ENCODE measurements at regions not wholly inside any gene's neighbourhood (a gene's known extent, or its start where the extent isn't known, plus 50 kb on each side); places are given as distances from the start of the nearest gene placed in this dataset.

DNA sequence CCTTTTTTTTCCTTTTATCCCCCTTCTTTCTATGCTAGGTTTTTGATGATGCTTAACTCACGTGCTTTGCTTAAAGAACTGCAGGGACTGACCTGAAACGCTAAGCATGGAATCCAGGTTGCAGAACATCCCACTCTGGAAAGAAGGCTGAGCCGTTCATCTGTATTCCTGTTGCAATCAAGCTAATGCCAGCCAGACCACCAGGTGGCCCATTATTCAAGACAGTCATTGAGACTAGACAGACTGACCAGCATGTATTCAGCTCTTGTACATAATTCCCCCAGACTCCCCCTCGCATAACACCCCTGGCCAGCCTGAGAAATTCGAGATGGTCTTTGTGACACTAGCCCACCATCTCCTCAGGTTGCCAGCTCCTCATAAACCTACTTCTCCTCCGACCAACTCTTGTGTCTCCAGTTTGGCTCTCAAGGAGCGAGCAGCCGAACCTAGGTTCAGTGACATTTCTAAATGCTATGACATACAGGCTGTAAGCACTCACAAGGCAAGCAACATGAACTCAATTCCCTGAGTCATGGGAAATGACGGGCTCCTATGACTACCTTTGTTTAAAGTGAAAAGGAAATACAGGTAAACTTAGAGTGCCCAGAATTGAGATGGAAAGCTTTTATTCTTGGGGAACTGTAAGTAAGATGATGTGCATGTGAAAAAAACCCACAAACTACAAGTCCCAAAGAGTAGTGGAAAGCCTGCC lies 309.3 kb upstream of the CDYL start:
- WGBS, 3 donors = 71 to 79% (median 79%) methylated on average over 9 of the region's 9 CpGs
- H3K27ac ChIP-seq (ENCODE audit: low read depth, low read length) = no peak overlapping the region

DNA sequence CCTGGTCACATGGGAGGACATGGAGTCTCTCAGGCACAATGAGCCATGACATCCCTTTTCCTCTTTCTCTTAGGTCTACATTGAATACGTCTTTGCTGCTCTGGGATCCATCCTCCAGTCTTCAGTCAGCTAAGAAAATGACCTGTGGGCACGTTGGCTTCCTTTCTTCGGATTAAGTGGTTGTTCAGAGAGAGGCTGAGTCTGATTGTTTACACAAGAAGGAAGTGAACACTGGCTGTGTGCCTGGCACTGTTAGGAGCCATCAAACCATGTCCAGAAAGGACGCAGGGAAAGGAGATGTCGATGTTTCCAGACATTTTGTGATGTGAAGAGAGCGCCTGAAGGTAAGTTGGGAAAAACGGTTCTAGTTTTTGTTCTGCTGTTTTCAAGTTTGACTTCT lies 309.9 kb upstream of the CDYL start:
- H3K27ac ChIP-seq (ENCODE audit: low read depth, low read length) = no peak overlapping the region
- whole genome bisulfite sequencing, 3 donors = 31 to 52% (median 39%) methylated on average over 7 of the region's 7 CpGs

DNA sequence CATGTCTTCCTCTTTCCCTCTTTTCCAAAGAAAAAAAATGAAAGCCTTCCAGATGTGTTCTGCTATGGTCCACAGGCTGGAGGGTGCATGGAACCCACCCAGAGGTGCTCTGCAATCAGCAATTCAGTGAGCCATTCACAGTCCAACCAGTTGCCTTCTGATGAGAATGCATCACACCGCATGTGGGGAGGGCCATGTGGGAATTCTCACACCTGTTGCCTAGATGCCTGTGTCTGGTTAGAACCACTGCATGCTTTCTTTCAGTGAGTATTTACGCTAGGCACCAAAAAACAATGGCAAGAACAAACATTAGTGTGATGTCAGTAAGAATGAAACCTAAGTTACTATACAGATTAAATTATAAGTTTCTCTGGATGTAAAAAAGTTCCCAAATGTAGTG lies 311.6 kb upstream of the CDYL start:
- no peak overlapping the region for H3K27ac ChIP-seq (ENCODE audit: low read depth, low read length)
- 75 to 92% (median 85%) methylated on average over 2 of the region's 2 CpGs for WGBS, 3 donors

DNA sequence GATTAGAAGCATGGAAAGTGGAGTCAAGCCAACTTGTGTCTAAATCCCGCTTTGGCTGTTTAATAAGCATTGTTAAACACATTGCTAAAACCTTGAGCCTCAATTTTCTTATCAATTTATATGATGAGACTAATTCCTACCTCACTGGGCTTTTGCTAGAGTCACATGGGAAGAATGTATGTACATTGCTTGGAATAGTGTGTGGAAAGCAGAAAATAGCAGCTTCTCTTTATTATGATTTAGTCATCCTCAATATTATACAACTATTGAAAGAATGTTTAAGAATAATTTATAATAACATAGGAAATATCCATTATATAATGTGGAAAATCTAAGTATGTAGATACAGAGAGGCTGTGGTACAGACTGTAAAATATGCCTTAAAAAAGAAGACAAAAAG lies 313.0 kb upstream of the CDYL start:
- H3K27ac ChIP-seq (ENCODE audit: low read depth, low read length) = no peak overlapping the region
- 75 to 93% (median 91%) methylated on average over 1 of the region's 1 CpG for WGBS, 3 donors

DNA sequence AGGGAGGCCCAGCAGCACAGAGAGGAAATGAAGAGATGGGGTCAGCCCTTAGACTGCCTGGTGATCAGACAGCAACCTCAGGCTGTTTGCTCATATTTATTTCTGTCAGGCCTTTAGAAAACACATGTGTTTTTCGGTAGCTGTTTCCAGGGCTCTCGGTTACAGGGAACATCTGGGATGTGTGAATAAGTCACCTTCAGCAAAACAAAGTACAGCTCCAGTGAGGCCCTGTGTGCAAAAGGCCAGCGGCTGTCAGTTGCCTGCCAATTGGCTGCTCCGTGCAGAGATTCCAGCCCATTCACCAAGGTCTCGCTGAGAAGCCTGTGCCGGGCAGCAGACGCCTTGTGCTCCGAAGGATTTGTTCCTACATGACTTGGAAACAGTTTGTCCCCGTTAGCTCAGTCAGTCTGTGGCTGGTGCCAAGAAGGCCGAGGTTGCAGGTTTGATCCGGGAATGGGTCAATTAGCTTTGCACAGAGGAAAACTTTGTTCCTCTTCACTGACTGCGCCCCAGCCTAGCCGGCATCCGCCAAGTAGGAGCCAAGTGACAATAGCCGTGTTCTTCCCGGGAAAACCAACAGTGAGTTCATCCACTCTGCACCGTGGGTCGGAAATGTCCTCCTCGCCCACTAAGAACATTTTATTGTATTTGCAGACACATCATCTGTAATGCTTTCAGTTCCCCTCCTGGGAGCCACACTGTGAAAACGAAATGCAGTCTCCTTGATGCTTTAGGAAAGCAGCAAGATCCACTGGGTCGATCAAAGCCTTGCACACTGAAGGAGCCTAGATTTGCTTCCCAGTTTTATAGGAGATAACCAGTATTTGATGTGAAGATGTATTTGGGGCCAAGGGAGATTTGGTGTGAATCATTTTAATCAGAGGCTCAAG lies 315.4 kb upstream of the CDYL start:
- WGBS, 3 donors = 44 to 56% (median 52%) methylated on average over 21 of the region's 21 CpGs
- no peak overlapping the region for H3K27ac ChIP-seq (ENCODE audit: low read depth, low read length)

DNA sequence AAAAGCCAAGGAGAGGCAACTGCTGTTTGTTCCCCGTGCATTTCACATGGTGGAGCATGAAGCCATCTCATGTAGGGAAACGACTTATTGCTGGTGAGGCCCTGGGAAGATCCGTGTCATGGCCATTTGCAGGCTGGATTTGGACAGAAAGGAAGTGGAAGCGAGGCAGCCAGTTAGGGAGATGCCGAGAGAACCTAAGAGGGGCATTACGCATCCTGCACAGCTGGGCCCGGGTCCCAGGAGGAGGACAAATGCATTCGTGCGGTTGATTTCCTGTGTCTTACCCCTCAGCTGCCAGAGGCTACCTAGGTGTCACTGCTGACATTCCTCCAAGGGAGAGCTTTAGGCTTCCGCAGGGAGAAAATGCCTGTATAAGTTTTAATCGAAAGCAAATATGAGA lies 316.2 kb upstream of the CDYL start:
- no peak overlapping the region for H3K27ac ChIP-seq (ENCODE audit: low read depth, low read length)
- 76 to 85% (median 83%) methylated on average over 11 of the region's 11 CpGs for WGBS, 3 donors

DNA sequence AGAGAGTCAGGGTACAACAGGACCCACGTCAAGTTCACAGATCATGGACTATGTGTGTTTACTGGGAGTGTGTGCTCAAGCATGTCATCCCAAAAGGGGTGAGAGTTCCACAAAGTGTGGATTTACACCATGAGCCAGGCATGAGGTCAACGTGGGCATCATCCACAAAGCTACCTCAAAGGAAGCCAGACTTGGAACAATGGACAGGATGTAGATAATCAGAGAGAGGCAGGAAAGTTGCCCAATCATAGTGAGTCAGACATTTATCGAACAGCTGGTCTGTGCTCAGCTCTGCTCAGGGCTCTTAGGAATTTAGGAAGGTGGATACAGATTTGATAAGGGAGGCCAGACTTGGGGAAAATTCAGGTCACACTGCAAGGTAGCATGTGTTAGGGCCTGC lies 317.2 kb upstream of the CDYL start:
- H3K27ac ChIP-seq (ENCODE audit: low read depth, low read length) = no peak overlapping the region
- WGBS, 3 donors = 38 to 68% (median 47%) methylated on average over 3 of the region's 3 CpGs

DNA sequence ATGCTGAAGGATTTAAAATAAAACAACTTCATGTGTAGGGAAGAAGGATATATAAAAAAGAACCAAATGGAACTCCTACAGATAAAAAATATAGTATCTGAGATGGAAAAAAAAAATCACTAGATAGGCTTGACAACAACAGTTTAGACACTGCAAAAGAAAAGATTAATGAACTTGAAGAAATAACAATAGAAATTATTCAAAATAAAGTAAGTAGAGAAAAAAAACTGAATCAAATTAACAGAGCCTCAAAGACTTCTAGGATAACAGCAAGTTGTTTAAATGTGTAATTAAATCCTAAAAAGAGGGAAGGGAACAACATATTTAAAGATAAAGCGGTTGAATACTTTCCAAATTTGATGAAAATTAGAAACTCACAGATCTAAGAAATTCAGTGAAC lies 316.3 kb upstream of the ECI2 start:
- 87 to 98% (median 95%) methylated on average over 1 of the region's 1 CpG for WGBS, 3 donors
- no peak overlapping the region for H3K27ac ChIP-seq (ENCODE audit: low read depth, low read length)

DNA sequence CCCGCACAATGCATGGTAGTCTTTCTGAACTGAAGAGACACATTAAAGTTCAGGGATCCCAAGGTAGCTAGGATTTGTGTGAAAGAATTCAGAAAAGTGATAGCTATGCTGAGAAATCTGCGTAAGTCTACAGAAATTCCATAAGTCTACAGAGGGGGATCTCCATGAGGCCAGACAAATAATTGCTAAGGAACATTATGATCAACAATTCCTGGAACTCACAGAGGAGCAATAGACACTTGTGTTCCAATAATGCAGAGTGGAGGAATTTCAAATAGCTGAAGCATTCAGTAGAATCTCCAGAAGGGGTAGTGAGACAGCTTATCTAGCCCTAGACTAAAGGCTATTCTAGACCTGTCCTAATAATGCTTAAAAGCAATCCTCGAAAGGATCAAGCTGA lies 315.7 kb upstream of the ECI2 start:
- WGBS, 3 donors = 79 to 89% (median 86%) methylated on average over 3 of the region's 3 CpGs
- H3K27ac ChIP-seq (ENCODE audit: low read depth, low read length) = no peak overlapping the region

DNA sequence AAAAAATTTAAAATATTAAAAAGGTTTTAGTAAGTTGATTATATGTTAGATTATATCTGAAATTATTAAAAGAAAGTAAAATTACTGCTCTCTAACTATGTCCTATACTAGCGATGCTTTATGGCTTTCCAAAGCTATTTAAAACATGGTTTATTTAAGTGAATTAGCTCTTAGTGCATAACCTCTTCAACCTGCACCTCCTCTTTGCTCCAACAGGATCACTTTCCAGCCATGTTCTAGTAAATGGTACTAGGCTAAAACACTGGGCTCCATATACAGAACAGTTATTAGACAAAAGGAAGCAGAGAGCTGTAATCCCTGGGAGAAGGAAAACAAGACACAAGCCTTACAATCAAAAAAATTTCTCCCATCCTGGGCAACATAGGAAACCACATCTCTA lies 314.9 kb upstream of the ECI2 start:
- WGBS, 3 donors = 93 to 100% (median 94%) methylated on average over 1 of the region's 1 CpG
- no peak overlapping the region for H3K27ac ChIP-seq (ENCODE audit: low read depth, low read length)

DNA sequence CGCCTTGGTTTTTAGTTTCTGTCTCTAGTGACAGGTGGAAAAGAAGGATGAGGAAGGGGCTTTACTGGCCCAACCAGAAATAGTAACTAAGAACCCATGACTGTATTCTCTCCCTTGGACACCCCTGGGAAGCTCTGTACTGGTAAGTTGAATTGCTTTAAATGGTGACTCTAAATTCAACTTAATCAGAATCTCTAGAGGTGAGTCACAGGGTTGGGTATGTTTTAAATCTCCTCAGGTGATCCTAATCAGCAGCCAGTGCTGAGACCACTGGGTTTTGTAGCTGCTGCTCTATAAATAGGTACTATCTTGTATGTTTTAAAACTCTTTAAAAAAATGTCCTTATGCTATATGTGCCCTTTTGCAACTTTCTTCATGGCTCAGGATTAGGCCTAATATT lies 314.0 kb upstream of the ECI2 start:
- WGBS, 3 donors = 83 to 96% (median 91%) methylated on average over 1 of the region's 1 CpG
- no peak overlapping the region for H3K27ac ChIP-seq (ENCODE audit: low read depth, low read length)

DNA sequence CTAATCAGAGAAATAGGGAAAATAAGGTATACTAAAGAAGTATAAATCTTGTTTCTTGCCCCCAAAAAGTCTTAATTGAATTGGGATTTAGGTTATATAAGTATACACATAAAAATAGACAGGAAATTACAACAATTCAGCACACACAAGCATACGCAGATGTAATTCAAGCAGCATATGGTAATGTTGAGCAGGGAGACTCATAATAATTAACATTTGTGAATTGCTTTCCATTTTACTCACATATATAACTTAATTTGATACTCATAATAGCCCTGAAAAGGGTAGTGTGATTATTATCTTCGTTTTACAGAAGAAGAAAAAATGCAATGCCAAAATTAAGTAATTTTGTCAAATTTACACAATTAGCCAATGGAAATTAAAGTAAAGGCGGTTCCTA lies 313.5 kb upstream of the ECI2 start:
- no peak overlapping the region for H3K27ac ChIP-seq (ENCODE audit: low read depth, low read length)
- WGBS, 3 donors = 75 to 88% (median 85%) methylated on average over 3 of the region's 3 CpGs

DNA sequence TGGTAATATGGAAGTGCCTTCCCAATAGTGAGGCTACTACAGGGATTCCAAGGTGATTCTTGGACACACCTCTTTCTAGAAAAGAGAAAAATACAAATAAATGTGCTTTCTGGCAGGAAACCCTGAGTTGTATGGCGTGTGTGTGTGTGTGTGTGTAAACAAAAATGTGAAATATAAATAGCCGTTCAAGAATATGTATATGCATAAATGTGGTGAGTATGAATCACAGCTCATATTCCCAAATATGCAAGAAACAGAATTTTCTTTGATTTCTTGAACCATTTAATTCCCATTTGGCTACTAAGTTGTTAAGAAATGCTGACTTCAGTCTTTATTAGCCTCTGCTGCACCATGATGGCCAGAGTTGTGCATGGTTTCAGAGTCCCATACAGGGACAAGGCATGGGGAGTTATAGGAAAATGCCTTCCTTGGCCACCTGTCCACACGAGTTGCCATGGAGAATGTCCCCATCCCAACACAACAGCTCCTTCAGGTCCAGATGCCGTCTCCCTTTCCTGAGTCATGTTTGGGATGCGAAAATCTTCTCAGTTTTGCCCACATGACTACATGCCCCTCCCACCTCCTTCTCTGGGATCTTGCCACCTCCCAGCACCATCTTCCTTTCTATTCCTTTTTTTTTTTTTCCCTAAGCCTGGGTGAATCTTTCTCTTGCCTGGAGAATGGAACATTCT lies 312.4 kb upstream of the ECI2 start:
- H3K27ac ChIP-seq (ENCODE audit: low read depth, low read length) = no peak overlapping the region
- 70 to 79% (median 76%) methylated on average over 5 of the region's 5 CpGs for WGBS, 3 donors

DNA sequence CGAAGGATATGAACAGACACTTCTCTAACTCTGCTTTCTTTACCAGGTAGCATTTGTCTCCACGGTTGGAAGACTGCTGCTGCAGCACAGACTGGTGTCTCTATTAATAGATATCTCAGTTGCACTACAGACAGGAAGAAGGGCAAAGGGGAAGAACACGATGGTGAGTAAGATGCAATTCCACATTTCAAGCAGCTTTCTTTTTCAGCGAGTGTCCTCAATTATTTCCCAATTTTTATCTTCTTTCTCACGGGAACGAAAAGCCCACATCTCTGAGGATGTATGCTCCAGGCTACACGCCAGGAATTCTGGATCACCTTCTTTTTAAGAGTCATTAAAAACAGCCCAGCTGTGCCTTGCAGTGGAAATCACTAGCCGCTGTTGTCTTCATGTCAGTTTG lies 311.6 kb upstream of the ECI2 start:
- no peak overlapping the region for H3K27ac ChIP-seq (ENCODE audit: low read depth, low read length)
- WGBS, 3 donors = 42 to 67% (median 52%) methylated on average over 8 of the region's 8 CpGs

DNA sequence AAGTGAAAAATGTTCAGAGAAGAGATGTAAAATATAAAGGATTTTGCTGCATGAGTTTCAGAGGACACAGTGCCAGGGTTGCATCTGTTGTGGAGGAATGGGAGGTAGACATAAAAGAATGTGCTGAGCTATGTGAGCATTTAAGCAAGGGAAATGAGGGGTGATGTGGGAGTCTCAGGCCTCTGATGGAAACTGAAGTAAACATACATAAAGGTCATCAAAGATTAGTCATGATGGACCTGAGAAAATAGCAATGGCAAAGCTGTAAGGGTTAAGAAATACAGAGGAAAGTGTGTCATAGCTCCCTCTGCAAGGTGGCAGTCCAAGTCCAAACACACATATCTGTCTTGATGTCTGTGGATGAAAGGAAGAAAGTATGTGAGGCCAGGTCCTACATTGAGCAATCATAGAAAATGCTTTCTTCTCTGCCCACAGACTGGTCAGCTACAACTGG lies 306.6 kb upstream of the ECI2 start:
- H3K27ac ChIP-seq (ENCODE audit: low read depth, low read length) = no peak overlapping the region

DNA sequence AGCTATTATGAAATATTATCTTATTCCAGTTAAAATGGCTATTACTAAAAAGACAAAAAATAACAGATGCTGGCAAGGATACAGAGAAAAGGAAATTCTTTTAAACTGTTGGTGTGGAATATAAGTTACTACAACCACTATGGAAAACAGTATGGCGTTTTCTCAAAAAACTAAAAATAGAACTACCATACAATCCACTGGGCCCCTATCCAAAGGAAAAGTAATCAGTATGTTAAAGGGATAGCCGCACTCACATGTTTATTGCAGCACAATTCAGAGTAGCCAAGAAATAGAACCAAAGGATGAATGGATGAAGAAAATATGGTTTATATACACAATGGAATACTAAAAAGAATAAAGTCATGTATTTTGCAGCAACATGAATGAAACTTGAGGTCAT lies 303.8 kb upstream of the ECI2 start:
- WGBS, 3 donors = 26 to 49% (median 37%) methylated on average over 2 of the region's 2 CpGs
- no peak overlapping the region for H3K27ac ChIP-seq (ENCODE audit: low read depth, low read length)

DNA sequence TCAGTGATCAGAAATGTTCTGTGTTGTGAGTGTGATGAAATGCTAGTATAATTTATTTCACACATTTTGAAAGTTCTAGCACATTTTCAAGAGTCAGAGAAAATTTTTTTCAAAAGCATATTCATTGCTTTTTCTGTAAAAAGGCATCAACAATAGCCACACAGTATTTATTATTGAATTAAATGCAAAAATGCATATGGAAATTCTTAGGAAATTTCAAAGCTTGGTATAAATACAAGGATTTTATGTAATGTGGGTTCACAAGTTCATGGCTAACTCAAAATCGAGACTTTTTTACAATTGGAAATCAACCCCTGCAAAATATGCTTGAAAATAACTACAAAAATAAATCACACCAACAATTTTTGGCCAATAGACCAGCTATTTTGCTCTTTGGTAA lies 302.0 kb upstream of the ECI2 start:
- no peak overlapping the region for H3K27ac ChIP-seq (ENCODE audit: low read depth, low read length)
- 47 to 65% (median 59%) methylated on average over 1 of the region's 1 CpG for WGBS, 3 donors

DNA sequence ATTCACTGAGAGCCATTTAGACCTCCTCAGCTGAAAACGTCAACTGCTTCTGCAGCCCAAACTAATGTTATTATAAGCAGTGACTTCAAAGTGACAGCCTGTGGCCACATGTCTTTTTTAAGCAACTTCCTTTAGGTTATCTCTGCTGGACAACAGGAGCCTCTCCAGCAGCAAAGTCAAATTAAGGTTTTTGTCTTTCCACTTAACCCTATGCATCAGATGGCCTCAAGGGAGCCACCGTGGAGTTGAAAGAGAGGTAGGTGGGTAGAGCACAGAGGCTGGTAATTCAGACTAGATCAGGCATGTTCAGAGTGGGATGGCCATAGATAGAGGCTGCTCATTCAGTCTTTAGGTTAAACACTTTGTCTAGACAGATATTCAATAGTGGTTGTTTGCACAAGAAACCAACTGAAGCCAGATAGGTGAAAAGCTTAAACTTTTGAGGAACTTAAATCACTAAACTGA lies 300.6 kb upstream of the ECI2 start:
- no peak overlapping the region for H3K27ac ChIP-seq (ENCODE audit: low read depth, low read length)
- 33 to 65% (median 58%) methylated on average over 2 of the region's 2 CpGs for WGBS, 3 donors

DNA sequence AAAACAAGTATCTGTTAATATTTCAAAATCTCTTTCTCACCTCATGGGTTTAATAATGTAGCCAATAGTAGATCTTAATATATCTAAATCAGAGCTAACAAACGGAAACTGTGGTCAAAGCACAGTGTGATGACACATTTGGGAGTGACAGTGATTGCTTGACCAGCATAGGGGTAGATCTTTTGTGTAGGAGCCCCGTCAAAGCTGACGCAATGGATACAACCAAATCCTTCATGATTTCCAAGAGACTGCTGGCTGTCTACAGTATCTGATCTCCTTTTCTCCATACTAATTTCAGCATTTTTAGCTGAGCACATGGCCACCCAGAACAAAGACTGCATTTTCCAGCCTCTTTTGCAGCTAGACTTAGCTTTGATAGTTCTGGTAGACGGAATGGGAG lies 299.3 kb upstream of the ECI2 start:
- 88 to 95% (median 90%) methylated on average over 4 of the region's 4 CpGs for WGBS, 3 donors
- no peak overlapping the region for H3K27ac ChIP-seq (ENCODE audit: low read depth, low read length)
